UCSD-AML1 (cell line): ENCODE measurements at regions not wholly inside any gene's neighbourhood (a gene's known extent, or its start where the extent isn't known, plus 50 kb on each side); places are given as distances from the start of the nearest gene placed in this dataset.

Experiments
- DNase-seq: peaks from one replicate; lab custom pipeline; 2025; ENCODE audit not compliant: unreplicated experiment; lab: John Stamatoyannopoulos, UW

GRCh38 chr22:27394806-27395404 is 406.7 kb downstream of the MN1 start:
- no peak for DNase-seq

- no peak for DNase-seq
Measured at GRCh38 chr22:27397036-27397953, 404.3 kb downstream of the MN1 start.

DNA sequence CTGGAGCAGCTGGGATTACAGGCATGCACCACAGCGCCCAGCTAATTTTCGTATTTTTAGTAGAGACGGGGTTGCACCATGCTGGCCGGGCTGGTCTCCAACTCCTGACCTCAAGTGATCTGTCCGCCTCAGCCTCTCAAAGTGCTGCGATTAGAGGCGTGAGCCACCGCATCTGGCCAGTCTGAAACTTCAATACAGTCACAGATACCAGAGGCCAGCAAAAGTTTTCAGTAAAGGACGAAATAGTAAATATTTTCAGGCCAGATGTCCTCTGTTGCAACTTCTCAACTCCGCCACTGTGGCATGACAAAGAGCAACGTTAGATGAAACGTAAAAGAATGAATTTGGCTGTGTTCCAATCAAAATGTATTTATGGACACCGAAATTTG is 403.6 kb downstream of the MN1 start:
- no peak for DNase-seq

DNA sequence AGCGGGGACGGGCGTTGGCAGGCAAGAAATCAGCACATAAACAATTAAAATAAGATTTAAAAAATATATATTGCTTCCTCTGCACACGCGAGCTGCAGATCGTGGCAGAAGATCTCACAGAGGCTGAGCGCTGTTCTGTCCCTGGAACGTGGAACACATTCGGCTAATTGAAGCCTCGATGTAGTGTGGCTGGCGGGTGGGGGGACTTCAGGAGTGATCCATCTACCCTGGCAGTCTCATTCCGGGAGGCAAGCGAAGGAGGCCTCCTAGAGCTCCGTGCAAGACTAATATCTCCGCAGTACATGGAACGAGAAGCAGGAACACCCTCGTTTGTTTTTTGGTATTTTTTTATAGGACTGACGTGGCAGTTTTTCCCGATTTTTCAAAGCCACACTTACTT is 402.4 kb downstream of the MN1 start:
- no peak for DNase-seq

GRCh38 chr22:27400811-27401210 is 400.7 kb downstream of the MN1 start:
- DNase-seq = no peak

DNA sequence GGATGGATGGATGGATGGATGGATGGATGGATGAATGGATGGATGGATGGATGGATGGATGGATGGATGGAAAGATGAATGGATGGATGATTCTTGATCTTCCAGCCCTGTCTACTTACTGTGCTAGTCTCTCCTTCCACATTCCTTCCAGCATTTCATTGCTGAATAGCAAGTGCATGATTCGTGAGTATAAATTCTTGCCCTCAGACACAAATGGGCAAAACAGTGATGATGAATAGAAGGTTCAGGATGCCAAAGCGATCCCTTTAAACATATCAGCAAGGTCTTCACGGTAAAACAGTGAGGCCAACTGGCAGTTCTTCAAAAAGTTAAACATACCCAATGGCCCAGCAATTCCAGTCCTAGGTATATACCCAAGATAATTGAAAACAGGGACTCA is 400.2 kb downstream of the MN1 start:
- no peak for DNase-seq

DNA sequence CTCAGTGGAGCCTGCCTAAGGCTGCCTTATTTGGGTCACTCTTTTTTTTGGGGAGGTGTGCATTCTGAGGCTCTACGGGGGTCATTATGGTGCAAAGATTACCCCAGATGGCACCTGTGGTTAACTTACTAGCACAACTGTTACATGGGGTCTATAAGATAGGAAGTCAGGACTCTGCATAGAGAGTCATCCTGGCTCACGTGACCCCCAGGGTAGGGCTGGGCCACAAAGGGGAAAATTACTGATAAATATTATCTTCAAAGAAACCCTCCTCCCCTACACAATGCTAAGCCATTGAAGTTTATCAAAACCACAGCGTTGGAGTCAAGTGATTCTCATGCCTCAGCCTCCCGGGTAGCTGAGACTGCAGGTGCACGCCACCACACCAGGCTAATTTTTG is 397.1 kb downstream of the MN1 start:
- DNase-seq = no peak

DNA sequence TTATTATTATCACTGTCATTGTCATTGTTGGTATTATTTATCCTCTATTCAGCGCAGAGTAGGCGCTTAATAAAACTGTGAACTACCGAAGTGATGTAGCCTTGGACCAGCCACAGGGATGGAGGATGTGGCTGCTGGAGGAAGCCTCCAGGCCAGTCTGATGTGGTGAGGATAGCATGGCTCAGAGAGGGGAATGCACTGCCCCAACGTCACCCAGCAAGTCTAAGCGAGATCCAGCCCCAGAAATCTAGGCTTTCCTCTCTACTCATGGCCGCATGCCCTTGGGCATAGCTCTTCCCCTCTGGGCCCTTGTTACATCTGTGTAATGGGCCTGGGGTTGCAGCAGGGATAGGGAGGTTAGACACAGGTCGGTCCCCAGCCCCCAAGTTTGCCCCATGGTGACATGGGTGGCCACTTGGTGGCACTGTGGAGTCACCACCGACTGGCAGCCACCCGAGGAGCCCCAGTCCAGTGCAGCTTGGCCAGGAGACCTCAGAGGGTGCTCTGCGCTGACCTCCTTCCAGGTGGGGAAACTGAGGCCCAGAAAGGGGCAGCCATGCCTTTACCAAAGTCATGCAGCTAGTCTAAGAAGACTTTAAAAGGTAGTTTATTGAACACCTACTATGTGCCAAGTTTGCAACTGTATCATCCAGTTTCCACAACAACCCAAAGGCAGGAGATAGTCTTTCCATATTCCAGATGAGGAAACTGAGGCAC is 395.7 kb downstream of the MN1 start:
- peak; percentile 62 for DNase-seq

DNA sequence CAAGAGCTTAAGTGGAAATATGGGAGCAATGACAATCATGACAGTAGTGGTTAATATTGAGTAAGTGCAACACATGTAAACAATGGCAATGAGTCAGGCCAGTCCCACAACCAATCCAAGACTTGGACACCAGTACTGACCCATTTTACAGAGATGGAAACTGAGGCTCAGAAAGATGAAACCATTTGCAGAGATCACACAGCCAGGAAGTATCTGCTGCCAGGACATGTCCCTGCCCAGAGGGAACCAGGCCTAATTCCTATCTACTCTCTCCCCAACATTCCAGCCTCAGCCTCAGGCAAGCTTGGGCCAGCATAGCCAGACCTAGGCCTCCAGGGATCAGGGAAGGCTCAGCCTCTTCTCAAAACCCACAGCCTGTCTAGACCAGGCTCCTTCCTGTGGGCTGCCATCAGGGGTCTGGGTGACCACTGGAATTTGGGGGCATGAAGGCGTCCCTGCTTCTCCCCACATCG is 395.1 kb downstream of the MN1 start:
- DNase-seq = no peak

DNA sequence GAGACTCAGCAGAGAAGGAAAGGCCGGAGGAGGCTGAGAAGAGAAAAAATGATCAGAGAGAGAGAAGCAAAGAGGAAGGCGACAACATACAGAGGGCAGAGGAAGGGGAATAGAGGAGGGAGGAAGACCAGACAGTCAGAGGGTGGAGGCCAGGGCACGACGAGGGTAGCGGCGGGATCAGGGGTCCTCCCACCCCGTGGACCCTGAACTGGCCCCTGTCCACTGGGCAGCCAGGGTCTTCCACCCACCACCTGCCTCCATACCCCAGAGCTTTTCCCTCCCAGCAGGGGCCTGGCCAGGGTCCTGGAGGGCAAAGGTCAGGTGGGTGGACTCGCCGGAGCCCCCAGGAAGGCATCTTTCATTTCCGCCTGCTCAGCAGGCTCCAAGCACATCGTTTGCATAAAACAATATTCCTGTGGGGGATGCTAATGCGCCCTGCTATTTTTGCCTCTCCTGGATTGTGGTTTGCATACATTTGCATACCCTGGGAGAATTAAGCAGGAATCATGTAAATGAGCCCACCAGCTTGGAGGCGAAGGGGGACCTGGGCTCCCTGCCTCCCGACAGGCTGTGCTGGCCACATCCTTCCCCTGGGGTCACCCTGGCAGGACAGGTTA is 394.1 kb downstream of the MN1 start:
- DNase-seq = no peak

DNA sequence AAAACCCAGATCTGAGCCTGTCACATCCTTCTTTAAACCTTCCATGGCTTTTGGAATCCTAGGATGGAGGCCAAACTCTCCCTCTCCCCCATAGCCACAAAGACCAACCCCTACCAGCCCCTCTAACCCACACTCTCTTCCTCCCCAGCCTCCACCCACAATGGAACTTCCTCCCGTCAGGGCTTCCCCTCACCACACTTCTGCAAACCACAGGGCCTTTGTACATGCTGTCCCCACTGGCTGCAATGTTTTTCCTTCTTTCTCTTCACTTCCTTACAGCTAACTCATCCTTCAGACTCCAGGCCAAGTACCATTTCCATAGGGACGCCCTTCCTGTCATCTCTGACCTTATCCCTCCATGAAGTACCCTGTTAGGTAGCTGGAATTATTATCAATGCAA is 393.5 kb downstream of the MN1 start:
- no peak for DNase-seq

DNA sequence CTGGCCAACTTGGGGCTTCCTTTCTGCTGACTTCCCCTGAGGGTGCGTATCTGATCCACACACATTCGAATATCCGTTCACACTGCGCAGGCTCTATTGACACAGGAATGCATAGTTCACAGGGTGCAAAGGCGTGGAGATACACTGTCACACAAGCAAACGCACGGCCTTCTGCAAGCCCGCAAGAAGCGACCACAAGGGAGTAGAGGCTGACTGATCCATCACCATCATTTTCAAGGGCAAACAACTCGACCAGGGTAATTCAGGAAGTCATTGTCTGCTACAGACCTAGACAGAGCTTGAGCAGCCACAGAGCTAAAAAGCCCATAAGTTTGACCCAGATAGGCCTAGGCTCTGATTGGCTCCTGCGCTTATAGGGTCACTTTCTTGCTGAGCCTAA is 392.3 kb downstream of the MN1 start:
- DNase-seq = peak; percentile 26

GRCh38 chr22:27412866-27413445 is 388.6 kb downstream of the MN1 start:
- DNase-seq = no peak

DNA sequence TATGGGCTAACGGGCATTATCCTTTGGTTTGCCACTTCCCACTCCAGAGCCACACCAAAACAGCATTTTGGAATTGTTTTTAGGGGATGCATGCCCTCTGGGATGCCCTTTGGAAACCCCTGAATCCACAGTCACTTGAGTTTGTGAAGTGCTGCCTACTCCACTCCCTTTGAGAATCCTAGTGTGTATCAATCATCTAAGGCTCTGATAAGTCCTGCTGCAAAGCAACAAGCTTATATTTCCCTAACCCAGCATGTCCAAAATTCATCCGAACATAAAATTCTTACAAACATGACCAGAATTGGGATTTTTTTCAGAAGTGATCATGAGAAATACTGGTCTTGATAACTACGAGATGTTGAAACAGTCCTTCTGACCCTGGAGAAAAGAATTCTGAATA is 387.9 kb downstream of the MN1 start:
- no peak for DNase-seq

DNA sequence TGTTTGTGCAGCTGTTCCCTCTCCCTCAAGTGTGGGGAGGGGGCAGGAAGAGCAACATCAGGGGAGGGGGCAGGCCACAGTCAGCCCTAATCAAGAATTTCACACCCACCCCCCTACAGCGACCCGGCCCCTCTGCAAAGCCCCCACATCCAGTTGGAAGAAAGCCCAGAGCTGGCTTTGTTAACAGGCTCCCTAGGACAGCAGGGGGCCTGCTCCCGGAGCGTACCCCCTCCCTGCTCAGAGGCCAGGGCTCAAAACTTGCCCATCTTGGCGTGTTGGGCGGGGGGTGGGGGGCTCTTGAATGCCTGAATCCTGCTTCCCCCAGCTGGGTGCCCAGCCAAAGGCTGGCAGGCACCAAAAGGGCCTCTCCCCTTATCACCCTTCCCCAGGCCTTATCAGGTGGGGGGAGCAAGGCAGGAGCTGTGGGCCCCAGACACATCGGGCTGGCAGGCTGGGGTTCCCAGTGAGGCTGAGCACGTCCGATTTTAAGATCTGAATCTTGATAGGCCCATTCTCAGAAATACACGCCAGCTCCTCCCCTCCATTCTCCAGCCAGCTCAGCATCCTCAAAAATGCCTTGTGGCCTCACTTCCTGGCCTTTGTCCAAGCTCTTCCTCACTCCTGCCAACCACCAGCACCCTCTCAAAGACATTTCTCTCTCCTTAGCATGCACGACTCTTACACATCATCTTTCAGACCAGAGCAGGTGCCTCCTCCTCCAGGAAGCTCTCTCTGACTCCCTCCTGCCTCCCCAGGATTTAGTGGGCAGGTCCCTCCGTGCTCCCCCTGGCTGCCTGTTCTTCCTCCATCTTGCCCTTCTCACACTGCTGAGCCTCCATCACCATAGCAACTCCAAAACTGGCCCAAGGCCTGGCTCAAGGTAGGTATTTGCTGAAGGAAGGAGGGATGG is 384.8 kb downstream of the MN1 start:
- no peak for DNase-seq

DNA sequence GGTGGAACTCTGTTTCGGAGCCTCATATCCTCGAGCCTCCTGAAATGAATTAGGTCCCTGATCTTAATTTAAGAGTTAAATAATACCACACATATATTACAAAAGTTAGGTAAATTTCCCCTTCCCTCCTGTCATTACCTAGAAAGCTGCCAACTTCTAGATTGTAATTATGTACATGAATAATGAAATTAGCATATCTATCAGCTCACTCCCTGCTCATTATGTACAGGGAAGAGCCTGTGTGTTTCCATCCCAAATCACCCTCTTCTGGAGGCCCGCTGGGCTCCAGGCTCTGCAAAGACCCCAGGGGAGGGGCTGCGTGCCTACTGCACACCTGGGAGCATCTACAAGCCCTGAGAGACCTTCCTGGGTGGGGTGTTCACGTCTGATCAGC is 384.1 kb downstream of the MN1 start:
- no peak for DNase-seq

GRCh38 chr22:27418261-27418660 is 383.3 kb downstream of the MN1 start:
- no peak for DNase-seq

- no peak for DNase-seq
Measured at GRCh38 chr22:27419473-27419872, 382.1 kb downstream of the MN1 start.

GRCh38 chr22:27420195-27420816 is 381.2 kb downstream of the MN1 start:
- no peak for DNase-seq
